GM21515 (cell line): ENCODE measurements at regions not wholly inside any gene's neighbourhood (a gene's known extent, or its start where the extent isn't known, plus 50 kb on each side); places are given as distances from the start of the nearest gene placed in this dataset.
"Not testable (repeated sequence)": the region's sequence is repeated elsewhere in the genome, so short reads cannot be mapped to it uniquely, and the experiment has no call there.

ENCODE experiments used
- ATAC-seq: cut with Tn5 transposase; IDR thresholded peaks from one replicate; pipeline ENCODE4 v1.9.1; 2021; ENCODE audit not compliant: unreplicated experiment

GRCh38 chrX:149420566-149420965, 84.5 kb downstream of the IDS start:
- not testable (repeated sequence) for ATAC-seq

- no peak for ATAC-seq
Measured at GRCh38 chrX:149398027-149398426, 107.1 kb downstream of the IDS start.

DNA sequence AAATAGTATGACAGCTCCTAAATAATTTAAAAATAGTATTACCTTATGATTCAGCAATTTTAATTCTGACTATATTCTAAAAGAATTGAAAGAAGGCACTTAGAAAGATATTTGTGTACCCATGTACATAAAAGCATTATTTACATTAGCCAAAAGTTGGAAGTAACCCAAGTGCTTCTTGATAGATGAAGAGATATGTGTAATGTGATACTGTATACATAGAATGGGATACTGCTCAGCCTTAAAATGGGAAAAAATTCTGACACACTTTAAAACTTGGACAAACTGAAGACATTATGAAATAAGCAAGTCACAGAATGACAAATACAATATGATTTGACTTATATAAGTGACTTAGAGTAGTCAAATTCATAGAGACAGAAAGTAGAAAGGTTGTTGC, 112.2 kb downstream of the IDS start:
- no peak for ATAC-seq

DNA sequence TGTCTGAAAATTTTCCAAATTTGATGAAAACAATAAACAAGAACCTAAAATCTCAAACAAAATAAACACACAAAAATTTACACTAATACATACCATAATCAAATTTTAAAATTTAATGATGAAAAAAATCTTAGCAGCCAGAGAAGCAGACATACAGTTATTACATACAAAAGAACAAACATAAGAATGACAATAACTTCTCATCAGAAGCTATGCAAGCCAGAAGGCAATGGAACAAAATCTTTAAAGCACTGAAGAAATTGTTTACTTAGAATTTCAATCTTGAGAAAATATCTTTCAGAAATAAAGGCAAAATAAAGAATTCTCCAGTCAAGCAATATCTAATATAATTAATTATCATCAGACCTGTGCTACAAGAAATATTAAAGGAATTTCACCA, 121.3 kb downstream of the IDS start:
- ATAC-seq = no peak

DNA sequence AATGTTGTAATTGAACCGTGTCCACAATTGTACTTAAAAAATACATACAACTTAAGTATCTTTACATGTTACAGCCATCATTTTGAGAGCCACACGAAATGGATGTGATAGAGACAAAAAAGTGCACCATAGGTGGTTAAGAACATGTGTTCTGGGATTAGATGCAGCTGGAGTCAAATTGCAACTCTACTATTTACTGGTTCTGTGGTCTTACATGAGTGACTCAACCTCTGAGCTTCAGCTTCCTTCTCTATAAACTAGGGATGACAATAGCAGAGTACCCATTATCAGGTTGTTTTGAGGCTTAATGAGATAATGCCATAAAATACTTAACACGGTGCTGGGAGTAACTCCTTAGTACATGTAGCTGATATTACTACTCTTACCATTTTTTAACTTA, 130.4 kb downstream of the IDS start:
- no peak for ATAC-seq

GRCh38 chrX:149372866-149373265, 132.2 kb downstream of the IDS start:
- no peak for ATAC-seq

GRCh38 chrX:149371986-149372385, 133.1 kb downstream of the IDS start:
- no peak for ATAC-seq

- ATAC-seq = no peak
Measured at GRCh38 chrX:149370097-149370496, 135.0 kb downstream of the IDS start.

- no peak for ATAC-seq
Measured at GRCh38 chrX:149365552-149365951, 139.6 kb downstream of the IDS start.

DNA sequence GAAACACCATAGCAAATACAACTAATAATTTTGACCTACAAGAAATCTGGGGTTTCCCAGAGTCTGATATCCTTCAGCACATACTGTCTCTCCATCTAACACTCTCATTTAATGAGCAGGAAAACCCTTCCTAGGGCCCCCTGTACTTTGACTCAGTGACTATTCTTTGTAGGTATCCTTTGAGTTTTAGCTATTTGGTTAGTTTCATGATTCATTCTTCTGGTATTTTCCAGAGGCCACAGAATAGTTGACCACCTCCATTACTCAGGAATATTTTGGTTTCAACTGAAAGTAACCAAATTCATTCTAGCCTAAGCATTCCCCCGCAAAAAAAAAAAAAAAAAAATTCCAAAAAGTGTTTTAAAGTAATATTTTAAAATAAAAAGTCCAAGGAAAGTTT, 140.0 kb downstream of the IDS start:
- no peak for ATAC-seq

DNA sequence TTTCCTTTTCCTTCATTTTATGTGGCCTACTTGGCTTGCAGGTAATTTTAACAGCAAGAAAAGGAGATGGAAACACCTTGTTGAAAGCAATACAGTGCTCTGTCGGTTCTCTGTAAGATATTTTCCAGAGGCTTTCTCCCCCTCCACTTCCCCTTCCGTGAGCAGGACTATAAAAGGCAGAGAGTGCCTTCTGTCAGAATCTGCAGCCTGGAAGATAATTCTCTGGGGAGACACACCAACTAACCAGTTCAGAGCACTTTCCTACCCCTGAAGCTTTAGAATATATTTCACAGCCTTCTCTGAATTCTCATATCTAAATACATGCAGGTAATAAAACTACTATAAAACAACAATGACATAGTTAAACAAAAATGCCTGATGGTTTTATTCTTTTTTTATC, 141.1 kb downstream of the IDS start:
- ATAC-seq = no peak

GRCh38 chrX:149346306-149346705, 158.8 kb downstream of the IDS start:
- no peak for ATAC-seq

DNA sequence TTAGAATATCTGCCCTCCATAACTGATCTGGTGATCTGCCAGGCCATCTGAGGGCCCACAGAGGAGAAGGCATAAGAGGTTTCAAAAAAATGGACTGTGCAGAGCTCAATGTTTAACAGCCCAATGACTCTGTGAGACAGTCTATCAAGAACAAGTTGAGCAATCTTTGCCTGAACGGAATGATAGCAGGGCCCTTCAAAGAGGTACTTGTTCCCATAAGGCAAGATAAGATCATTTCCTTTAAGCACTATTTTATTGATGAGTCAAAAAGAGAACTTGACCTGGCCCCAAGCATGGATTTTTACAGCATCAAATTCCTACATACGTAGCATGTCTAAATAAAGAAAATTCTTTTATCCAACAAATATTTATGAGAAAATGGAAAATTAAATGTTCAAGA, 182.8 kb downstream of the IDS start:
- no peak for ATAC-seq

GRCh38 chrX:149313871-149314371, 191.2 kb downstream of the IDS start:
- ATAC-seq = no peak

- ATAC-seq = no peak
Measured at GRCh38 chrX:149312988-149313387, 192.1 kb downstream of the IDS start.

GRCh38 chrX:149312097-149312496, 193.0 kb downstream of the IDS start:
- ATAC-seq = no peak

DNA sequence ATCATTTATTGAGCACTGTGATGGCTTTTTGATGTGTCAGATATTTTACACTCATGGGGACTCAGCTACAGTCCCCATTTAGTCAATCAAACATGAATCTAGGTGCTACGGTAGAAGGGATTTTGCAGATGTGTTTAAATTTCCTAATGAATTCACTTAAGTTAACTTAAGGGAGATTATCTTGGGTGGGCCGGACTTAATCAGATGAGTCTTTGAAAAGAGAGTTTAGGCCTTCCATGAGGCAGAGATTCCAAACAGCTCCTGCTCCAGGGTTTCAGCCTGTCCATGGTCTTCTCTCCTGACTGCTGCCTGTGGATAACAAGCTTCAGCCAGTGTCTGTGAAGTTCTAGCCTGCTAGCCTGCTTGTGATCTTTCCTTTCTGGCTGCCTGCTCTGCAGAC, 202.4 kb downstream of the IDS start:
- no peak for ATAC-seq

DNA sequence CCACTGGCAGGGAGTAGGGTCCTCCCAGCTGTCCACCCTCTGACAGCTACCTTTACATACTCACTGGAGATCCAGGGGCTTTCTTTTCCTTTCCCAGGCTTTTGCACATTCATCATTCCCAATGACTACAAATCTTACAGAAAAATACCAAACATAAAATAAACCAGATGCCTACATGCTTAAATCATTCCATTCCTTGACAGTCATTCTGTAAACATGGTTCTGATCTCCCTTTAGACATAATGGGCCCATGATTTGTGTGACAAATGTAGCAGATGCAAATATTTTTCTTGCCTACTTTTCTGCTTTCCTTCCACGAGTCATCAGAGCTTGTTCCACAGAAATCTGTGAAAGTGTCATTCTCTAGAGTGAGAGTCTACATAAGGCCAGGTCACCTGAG, 207.0 kb downstream of the IDS start:
- no peak for ATAC-seq

- no peak for ATAC-seq
Measured at GRCh38 chrX:149296092-149296491, 209.0 kb downstream of the IDS start.

- peak; percentile 75 for ATAC-seq
Measured at GRCh38 chrX:149286940-149287349, 218.2 kb downstream of the IDS start.

- no peak for ATAC-seq
Measured at GRCh38 chrX:149284616-149285015, 220.5 kb downstream of the IDS start.

- ATAC-seq = no peak
Measured at GRCh38 chrX:149283853-149284252, 221.3 kb downstream of the IDS start.

- no peak for ATAC-seq
Measured at GRCh38 chrX:149282909-149283308, 222.2 kb downstream of the IDS start.

GRCh38 chrX:149280011-149280410, 225.1 kb downstream of the IDS start:
- no peak for ATAC-seq
